ENCODE measurements at regions not wholly inside any gene's neighbourhood (a gene's known extent, or its start where the extent isn't known, plus 50 kb on each side); places are given as distances from the start of the nearest gene placed in this dataset.
"Not testable (repeated sequence)": the region's sequence is repeated elsewhere in the genome, so short reads cannot be mapped to it uniquely, and the experiment has no call there.

DNA sequence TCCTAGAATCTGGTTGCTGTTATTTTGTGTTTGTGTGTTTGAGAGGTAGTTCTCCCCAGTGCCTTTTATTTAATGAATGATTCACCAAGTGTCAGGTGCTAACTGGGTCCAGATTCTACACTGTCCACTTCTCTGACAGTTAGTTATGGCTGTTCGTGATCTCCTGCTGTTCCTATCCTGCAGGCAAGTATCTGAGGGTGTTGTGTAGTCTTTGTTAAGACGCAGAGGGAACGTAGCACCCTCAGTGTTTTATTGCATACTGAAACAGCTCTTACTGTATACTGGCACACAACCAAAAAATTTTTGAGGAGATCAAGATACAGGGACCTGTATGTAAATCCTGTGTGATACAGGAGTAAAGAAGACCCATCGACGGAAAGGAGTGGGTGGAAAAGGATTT lies 1271.3 kb downstream of the ROBO1 start:
- H3K4me3 Mint-ChIP-seq: no peak overlapping the region
- no peaks in the 10 kb centered on the region for H3K36me3 Mint-ChIP-seq
- no peaks in the 10 kb centered on the region for H3K27me3 Mint-ChIP-seq
- no peaks in the 10 kb centered on the region for H3K4me1 Mint-ChIP-seq
- no peak overlapping the region for H3K27ac Mint-ChIP-seq
- no peak for ATAC-seq (ENCODE audit: low read depth)
- peaks cover 1% of the 10 kb centered on the region for H3K9me3 Mint-ChIP-seq
- no peak for DNase-seq (ENCODE audit: low spot score in 2 of 2)

DNA sequence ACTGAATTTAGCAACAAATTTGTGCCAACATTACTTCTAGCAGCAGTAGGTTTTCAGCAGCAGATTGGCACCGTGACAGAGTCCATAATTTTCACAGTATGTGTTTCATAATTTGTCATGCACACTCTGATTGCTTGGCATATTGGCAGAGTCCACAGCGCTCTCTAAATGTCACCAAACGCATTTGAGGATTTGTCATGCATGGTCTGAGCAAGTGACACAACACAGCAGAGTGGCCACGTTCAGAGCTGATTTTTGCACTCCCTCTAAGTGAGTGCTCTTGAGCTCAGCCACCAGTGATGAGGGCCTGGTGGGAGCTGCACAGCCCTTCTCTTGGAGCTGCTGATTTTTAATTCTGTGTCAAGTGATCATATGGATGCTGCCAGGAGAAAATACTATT lies 1270.8 kb downstream of the ROBO1 start:
- Mint-ChIP-seq H3K9me3 (peaks cover 1% of the 10 kb centered on the region), H3K27me3 (no peaks in the 10 kb centered on the region), H3K27ac (no peak overlapping the region), H3K36me3 (no peaks in the 10 kb centered on the region), H3K4me1 (no peaks in the 10 kb centered on the region), H3K4me3 (no peak overlapping the region)
- DNase-seq (ENCODE audit: low spot score in 2 of 2) (no peak), ATAC-seq (ENCODE audit: low read depth) (no peak)

DNA sequence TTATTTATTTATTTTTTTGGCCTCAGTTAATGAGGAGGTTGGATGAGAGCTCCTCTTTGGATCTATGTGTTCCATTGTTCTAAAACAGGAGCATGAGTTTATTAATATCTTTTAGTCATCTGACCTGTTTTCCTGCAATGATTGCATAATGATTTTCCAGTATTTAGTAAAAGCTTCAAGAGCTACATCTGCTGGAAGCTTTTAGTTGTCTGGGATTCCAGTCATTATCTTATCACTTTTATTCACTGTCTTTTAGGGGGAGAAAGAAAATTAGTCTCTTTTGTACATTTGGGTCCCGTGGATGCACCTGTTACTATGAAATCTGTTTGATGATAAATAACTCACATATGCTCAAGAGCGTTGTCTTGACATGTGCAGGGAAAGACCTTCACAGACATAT lies 1270.0 kb downstream of the ROBO1 start:
- Mint-ChIP-seq H3K27me3 (no peaks in the 10 kb centered on the region), H3K9me3 (peaks cover 1% of the 10 kb centered on the region), H3K36me3 (no peaks in the 10 kb centered on the region), H3K27ac (no peak overlapping the region), H3K4me3 (no peak overlapping the region), H3K4me1 (no peaks in the 10 kb centered on the region)
- ATAC-seq (ENCODE audit: low read depth) (no peak), DNase-seq (ENCODE audit: low spot score in 2 of 2) (no peak)

DNA sequence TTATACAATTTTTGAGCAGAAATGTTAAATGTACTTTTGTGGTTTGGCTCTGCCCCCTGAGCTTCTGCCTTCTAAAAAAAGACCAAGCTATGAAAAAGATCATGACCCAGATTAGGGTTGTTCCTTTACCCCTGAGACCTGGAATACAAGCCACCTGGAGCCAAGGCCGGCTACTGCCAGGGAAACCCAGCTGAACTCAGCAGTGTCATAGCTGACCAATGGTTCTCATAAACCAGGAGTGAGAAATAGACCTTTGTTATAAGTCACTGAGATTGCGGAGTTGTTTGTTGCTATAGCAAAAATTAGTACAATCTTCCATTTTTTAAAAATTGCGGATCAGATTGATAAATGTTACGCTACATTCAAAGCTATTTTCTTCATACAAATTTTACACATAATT lies 1261.7 kb downstream of the ROBO1 start:
- ATAC-seq (ENCODE audit: low read depth): no peak
- peaks cover 4% of the 10 kb centered on the region for H3K9me3 Mint-ChIP-seq
- H3K27me3 Mint-ChIP-seq: no peaks in the 10 kb centered on the region
- no peak overlapping the region for H3K4me3 Mint-ChIP-seq
- no peaks in the 10 kb centered on the region for H3K4me1 Mint-ChIP-seq
- no peak for DNase-seq (ENCODE audit: low spot score in 2 of 2)
- no peaks in the 10 kb centered on the region for H3K36me3 Mint-ChIP-seq
- no peak overlapping the region for H3K27ac Mint-ChIP-seq

DNA sequence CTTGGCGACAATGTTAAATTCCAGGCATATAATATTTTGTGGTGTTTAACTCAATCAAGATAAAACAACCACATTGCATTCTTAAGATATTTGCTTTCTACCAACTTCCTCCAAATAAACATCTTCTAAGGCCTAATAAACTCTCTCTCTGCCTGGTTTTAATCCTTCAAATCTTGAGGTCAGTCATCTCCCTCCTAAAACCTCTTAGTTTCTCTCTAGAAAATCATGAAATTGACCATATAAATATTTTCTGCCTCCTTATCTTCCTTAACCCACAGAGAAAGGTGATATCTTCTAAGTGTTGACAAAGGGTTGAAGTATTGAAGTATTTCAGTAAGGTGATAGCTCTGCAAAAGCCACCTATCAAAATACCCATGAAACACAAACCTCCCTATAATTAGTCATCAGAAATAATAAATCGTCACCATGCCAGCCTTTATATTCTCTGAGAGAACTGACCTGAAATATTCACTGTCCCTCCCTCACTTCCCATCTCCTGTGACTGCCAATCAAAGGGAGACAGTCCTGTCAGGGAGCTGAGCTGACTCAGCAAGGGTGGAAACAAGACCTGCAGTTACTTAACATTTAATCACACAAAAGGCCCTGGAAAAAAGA lies 1261.1 kb downstream of the ROBO1 start:
- Mint-ChIP-seq H3K27ac (no peak overlapping the region), H3K4me3 (no peak overlapping the region), H3K36me3 (no peaks in the 10 kb centered on the region), H3K4me1 (no peaks in the 10 kb centered on the region), H3K27me3 (no peaks in the 10 kb centered on the region), H3K9me3 (peaks cover 4% of the 10 kb centered on the region)
- DNase-seq (ENCODE audit: low spot score in 2 of 2) (no peak), ATAC-seq (ENCODE audit: low read depth) (no peak)

DNA sequence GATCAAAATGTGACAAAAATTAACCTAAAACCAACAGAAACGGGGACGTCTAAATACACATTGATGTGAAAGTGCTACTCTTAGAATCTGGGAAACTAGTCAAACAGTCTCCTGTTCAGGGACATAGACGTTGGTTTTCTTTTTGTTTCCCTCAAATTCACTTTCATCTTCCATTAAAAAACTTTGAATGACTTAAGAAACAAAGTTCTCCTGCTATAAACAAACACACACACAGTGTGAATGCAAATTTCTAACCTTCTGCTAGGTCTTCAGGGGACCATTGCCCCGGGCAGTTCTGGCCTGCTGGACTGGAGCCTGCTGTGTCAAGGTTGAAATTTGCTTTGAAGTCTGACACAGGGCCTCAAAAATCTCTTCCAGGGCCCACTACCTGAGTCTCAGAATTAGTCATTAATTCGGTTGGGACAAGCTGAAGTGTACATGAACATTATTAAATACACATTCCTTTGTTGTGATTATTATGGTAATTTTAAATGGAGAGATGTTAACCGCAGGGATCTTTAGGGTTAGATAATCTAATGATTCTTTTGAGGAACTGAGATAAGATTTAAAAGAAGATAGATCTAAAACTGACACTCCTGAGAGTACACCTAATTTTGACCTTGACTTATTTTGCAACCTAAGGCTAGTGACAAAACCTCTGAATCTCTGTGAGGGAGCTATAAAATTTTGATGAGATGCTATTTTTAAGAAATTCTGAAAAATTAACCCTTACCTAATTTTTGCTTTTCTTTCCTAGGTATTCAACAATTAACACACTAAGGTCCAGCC lies 1260.4 kb downstream of the ROBO1 start:
- DNase-seq (ENCODE audit: low spot score in 2 of 2) (no peak), ATAC-seq (ENCODE audit: low read depth) (no peak)
- Mint-ChIP-seq H3K9me3 (peaks cover 5% of the 10 kb centered on the region), H3K27ac (no peak overlapping the region), H3K4me1 (no peaks in the 10 kb centered on the region), H3K4me3 (no peak overlapping the region), H3K27me3 (no peaks in the 10 kb centered on the region), H3K36me3 (no peaks in the 10 kb centered on the region)

DNA sequence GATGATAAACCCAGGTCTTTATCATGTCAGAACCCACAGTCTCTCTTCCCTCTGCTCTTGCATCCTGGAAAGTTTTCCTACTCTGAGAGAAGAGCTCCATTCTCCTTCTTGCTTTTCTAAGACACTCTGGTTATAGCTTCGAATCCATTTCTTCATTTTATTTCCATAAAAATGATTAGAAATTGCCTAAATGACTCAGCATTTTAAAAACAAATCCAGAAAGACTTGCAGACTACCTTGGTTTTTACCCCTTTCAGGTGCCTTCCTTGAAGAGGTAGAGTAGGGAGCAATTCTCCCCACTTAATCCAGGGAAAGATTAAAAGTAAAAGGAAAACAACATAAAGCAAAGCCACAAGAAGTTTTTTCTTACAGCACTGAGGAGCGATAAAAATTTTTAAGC lies 1256.0 kb downstream of the ROBO1 start:
- no peak overlapping the region for H3K4me3 Mint-ChIP-seq
- no peaks in the 10 kb centered on the region for H3K4me1 Mint-ChIP-seq
- no peaks in the 10 kb centered on the region for H3K27me3 Mint-ChIP-seq
- H3K9me3 Mint-ChIP-seq: peaks cover 5% of the 10 kb centered on the region
- ATAC-seq (ENCODE audit: low read depth) (no peak), DNase-seq (ENCODE audit: low spot score in 2 of 2) (no peak)
- no peaks in the 10 kb centered on the region for H3K36me3 Mint-ChIP-seq
- H3K27ac Mint-ChIP-seq: no peak overlapping the region

DNA sequence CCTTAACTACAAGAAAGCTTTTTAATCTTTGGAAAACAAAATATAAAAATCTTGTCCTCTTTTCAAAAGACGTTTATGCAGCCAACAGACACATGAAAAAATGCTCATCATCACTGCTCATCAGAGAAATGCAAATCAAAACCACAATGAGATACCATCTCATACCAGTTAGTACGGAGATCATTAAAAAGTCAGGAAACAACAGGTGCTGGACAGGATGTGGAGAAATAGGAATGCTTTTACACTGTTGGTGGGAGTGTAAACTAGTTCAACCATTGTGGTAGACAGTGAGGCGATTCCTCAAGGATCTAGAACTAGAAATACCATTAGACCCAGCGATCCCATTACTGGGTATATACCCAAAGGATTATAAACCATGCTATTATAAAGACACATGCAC lies 1255.0 kb downstream of the ROBO1 start:
- H3K27me3 Mint-ChIP-seq; H3K27ac Mint-ChIP-seq; H3K9me3 Mint-ChIP-seq; ATAC-seq (ENCODE audit: low read depth); H3K4me3 Mint-ChIP-seq; DNase-seq (ENCODE audit: low spot score in 2 of 2); H3K4me1 Mint-ChIP-seq; H3K36me3 Mint-ChIP-seq: not testable (repeated sequence)

DNA sequence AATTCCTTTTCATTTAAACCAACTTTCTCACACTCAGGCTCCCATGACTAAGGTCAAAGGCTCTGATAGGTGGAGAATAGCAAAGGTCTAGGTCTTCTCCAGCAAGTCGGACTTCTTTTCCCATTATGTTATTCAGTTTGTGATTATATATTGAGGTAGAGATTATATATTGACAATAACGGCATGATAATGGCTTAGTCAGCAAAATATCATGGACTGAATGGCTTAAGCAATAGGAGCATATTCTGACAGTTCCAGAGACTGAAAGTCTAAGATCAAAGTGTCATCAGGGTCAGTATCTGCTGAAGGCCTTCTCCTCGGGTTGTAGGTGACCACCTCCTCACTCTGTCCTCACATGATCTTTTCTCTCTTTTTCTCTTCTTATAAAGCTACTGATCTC lies 1251.4 kb downstream of the ROBO1 start:
- H3K4me1 Mint-ChIP-seq: no peaks in the 10 kb centered on the region
- no peaks in the 10 kb centered on the region for H3K27me3 Mint-ChIP-seq
- H3K36me3 Mint-ChIP-seq: no peaks in the 10 kb centered on the region
- H3K4me3 Mint-ChIP-seq: no peak overlapping the region
- no peak for DNase-seq (ENCODE audit: low spot score in 2 of 2)
- no peak overlapping the region for H3K27ac Mint-ChIP-seq
- no peak for ATAC-seq (ENCODE audit: low read depth)
- peaks cover 1% of the 10 kb centered on the region for H3K9me3 Mint-ChIP-seq

DNA sequence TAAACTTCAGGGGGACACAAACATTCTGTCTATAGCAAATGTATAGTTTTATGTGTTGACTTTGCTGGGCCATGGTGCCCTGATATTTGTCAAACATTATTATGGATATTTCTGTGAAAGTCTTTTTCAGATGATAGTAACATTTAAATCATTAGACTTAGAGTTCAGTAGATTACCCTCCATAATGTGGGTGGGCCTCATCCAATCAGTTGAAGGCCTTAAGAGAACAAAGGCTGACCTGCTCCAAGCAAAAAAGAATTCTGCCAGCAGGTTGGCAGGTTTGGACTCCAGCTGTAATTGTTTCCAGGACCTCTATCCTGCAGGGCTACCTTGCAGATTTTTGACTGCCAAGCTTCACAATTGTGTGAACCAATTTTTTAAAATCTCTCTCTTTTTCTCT lies 1250.9 kb downstream of the ROBO1 start:
- H3K27ac Mint-ChIP-seq: no peak overlapping the region
- no peaks in the 10 kb centered on the region for H3K36me3 Mint-ChIP-seq
- ATAC-seq (ENCODE audit: low read depth): no peak
- H3K4me3 Mint-ChIP-seq: no peak overlapping the region
- H3K9me3 Mint-ChIP-seq: peaks cover 1% of the 10 kb centered on the region
- no peaks in the 10 kb centered on the region for H3K27me3 Mint-ChIP-seq
- H3K4me1 Mint-ChIP-seq: no peaks in the 10 kb centered on the region
- no peak for DNase-seq (ENCODE audit: low spot score in 2 of 2)

DNA sequence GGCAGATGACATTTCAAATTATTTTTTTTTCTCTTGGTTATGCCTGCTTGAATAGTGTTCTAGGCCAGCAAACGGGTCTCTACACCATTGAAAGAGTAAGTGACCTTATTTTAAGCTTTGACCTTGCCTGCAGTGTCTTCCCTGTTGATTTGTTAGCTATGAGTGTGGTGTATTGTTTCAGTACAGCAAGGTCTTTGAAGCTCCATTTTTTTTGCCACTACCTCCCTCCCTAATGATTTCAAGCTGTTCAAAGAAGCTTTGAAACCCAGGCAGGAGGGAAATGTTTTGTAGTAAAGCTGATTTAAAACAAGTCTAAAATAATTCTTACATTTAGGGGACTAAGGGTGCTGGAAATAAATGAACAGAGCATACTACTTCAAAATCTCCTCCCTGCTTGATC lies 1249.8 kb downstream of the ROBO1 start:
- DNase-seq (ENCODE audit: low spot score in 2 of 2) (no peak), ATAC-seq (ENCODE audit: low read depth) (no peak)
- Mint-ChIP-seq H3K4me3 (no peak overlapping the region), H3K4me1 (no peaks in the 10 kb centered on the region), H3K27ac (no peak overlapping the region), H3K36me3 (no peaks in the 10 kb centered on the region), H3K9me3 (peaks cover 2% of the 10 kb centered on the region), H3K27me3 (no peaks in the 10 kb centered on the region)

DNA sequence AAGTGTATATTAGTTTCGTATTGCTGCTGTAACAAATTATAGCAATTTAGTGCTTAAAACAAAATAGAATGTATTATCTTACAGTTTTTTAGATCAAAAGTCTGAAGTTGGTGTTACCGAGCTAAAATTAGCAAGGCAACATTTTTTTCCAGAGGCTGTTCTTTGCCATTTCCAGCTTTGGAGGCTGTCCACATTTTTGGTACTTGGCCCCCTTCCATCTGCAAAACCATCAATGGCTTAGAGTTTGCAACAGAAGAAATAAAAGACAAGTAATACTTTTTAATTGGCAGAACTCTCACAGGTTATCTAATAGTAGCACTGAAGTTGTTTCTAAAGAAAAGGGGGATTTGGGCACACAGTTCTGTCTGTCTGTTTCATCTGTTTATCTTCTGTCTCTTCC lies 1248.5 kb downstream of the ROBO1 start:
- no peaks in the 10 kb centered on the region for H3K36me3 Mint-ChIP-seq
- no peak overlapping the region for H3K27ac Mint-ChIP-seq
- peaks cover 3% of the 10 kb centered on the region for H3K9me3 Mint-ChIP-seq
- no peak overlapping the region for H3K4me3 Mint-ChIP-seq
- no peaks in the 10 kb centered on the region for H3K27me3 Mint-ChIP-seq
- no peaks in the 10 kb centered on the region for H3K4me1 Mint-ChIP-seq
- DNase-seq (ENCODE audit: low spot score in 2 of 2) (no peak), ATAC-seq (ENCODE audit: low read depth) (no peak)

DNA sequence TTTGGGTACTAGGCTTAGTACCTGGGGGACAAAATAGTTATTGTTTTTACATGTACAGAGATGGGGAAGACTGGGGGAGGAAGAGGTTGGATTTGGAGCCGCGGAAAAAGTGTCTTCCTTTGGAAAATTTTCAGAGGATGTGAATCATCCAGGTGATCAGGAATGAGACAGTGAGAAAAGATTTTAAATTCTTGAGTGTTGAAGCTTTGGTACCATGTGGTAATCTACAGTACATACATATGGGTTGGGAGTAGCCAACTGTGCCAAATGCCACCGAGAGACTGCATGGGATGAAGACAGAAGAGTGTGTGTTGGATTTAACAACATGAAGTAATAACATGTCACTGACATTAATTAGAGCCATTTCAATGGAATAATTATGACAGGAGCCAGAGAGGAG lies 1238.2 kb downstream of the ROBO1 start:
- no peaks in the 10 kb centered on the region for H3K4me1 Mint-ChIP-seq
- peaks cover 13% of the 10 kb centered on the region for H3K9me3 Mint-ChIP-seq
- ATAC-seq (ENCODE audit: low read depth) (no peak), DNase-seq (ENCODE audit: low spot score in 2 of 2) (no peak)
- H3K4me3 Mint-ChIP-seq: no peak overlapping the region
- H3K36me3 Mint-ChIP-seq: no peaks in the 10 kb centered on the region
- no peaks in the 10 kb centered on the region for H3K27me3 Mint-ChIP-seq
- no peak overlapping the region for H3K27ac Mint-ChIP-seq

DNA sequence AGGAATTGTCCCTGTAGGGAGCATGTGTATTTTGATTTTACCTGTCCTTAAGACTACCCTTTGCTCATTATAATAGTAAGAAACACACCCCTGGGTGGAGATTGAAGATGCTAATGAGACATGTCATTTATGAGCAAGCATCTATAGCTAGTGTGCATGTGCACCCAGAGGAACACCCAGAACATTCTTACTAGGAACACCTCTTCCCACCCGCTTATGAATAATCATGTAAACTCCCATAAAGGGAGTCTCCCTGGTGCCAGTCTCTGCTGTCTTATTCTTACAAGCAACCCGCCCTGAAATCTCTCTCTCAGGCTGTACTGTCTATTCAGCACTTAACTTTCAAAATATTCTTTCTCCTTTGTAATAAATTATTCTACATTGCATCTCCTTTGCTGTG lies 1227.3 kb downstream of the ROBO1 start:
- no peak for ATAC-seq (ENCODE audit: low read depth)
- no peaks in the 10 kb centered on the region for H3K27me3 Mint-ChIP-seq
- no peak for DNase-seq (ENCODE audit: low spot score in 2 of 2)
- no peaks in the 10 kb centered on the region for H3K4me1 Mint-ChIP-seq
- H3K36me3 Mint-ChIP-seq: no peaks in the 10 kb centered on the region
- H3K27ac Mint-ChIP-seq: no peak overlapping the region
- H3K9me3 Mint-ChIP-seq: peaks cover 3% of the 10 kb centered on the region
- no peak overlapping the region for H3K4me3 Mint-ChIP-seq

DNA sequence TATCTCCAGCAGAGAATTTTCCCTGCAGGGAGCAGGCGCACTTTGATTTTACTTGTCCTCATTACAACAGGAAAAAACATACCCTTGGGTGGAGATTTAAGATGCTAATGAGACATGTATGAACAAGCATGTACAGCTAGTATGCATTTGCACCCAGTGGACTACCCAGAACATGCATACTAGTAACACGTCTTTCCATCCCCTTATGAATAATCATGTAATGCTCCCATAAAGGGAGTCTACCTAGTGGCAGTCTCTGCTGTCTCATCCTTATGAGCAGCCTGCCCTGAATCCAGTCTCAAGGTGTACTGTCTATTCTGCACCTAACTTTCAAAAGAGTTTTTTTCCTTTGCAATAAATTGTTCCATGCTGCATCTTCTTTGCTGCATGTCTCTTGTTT lies 1222.0 kb downstream of the ROBO1 start:
- H3K4me3 Mint-ChIP-seq: no peak overlapping the region
- no peaks in the 10 kb centered on the region for H3K36me3 Mint-ChIP-seq
- no peak overlapping the region for H3K27ac Mint-ChIP-seq
- peaks cover 2% of the 10 kb centered on the region for H3K4me1 Mint-ChIP-seq
- DNase-seq (ENCODE audit: low spot score in 2 of 2) (no peak), ATAC-seq (ENCODE audit: low read depth) (no peak)
- H3K9me3 Mint-ChIP-seq: peaks cover 7% of the 10 kb centered on the region
- H3K27me3 Mint-ChIP-seq: no peaks in the 10 kb centered on the region

Measured in memory B cell (primary cell).